ENCODE measurements at regions not wholly inside any gene's neighbourhood (a gene's known extent, or its start where the extent isn't known, plus 50 kb on each side); places are given as distances from the start of the nearest gene placed in this dataset.

GRCh38 chr3:152909180-152909883, 74.4 kb downstream of the P2RY1 start:
- intact Hi-C loops (cut with micrococcal nuclease): no loop called here
- POLR2A ChIA-PET: no interaction called here
- Histone ChIP-seq H3K9me3 (ENCODE audit: control extremely low read depth in 1 of 3, control insufficient read depth in 2 of 3, insufficient read depth in 1 of 3, low read length in 2 of 3) (no peaks in the 10 kb centered on the region), H3K79me2 (ENCODE audit: control insufficient read depth, insufficient read depth, low read length) (no peaks in the 10 kb centered on the region), H3K4me3 (ENCODE audit: control extremely low read depth in 1 of 5, extremely low read depth in 1 of 5, insufficient read depth in 1 of 5, low read depth in 2 of 5, low read length in 4 of 5) (no peak overlapping the region), H3K36me3 (replicated peaks in 1 of 2; ENCODE audit: control extremely low read depth in 1 of 2, control insufficient read depth in 1 of 2, extremely low read depth in 1 of 2, insufficient read depth in 2 of 2, low read length in 1 of 2) (no peaks in the 10 kb centered on the region), H2AFZ (ENCODE audit: insufficient read depth, low read depth, low read length, poor library complexity, severe bottlenecking) (no peak overlapping the region), H3K27me3 (replicated peaks in 1 of 4; ENCODE audit: control extremely low read depth in 1 of 4, control insufficient read depth in 3 of 4, insufficient read depth in 4 of 4, low read length in 3 of 4) (no peaks in the 10 kb centered on the region), H4K20me1 (ENCODE audit: control insufficient read depth, insufficient read depth, low read length, poor library complexity, severe bottlenecking) (no peaks in the 10 kb centered on the region), H3K27ac (ENCODE audit: low read length in 2 of 2) (no peak overlapping the region), H3K4me1 (ENCODE audit: control insufficient read depth in 2 of 2, insufficient read depth in 2 of 2, low read length in 2 of 2) (no peaks in the 10 kb centered on the region), H3K9ac (ENCODE audit: low read length) (no peak overlapping the region), H3K4me2 (replicated peaks; ENCODE audit: low read depth, low read length, poor library complexity, severe bottlenecking) (no peak overlapping the region)
- CTCF ChIA-PET: no interaction called here
- WGBS (ENCODE audit: insufficient coverage): no CpG with 5 or more reads among the region's 2 CpGs
- Mint-ChIP-seq H3K4me1 (no peaks in the 10 kb centered on the region), H3K27ac (no peak overlapping the region), H3K9me3 (ENCODE audit: insufficient read depth) (no peaks in the 10 kb centered on the region), H3K4me3 (no peak overlapping the region), H3K27me3 (peaks cover 3% of the 10 kb centered on the region)
- no peak for ATAC-seq (ENCODE audit: low read depth)
- no peak for TF ChIP-seq CTCF (IDR thresholded peaks at IDR 0.05)
- TF ChIP-seq EZH2 (IDR thresholded peaks at IDR 0.05; ENCODE audit: borderline replicate concordance, insufficient read depth, low read depth, low read length, poor library complexity, severe bottlenecking): no peak
- DNase-seq: no peak

- Histone ChIP-seq H2AFZ (ENCODE audit: insufficient read depth, low read depth, low read length, poor library complexity, severe bottlenecking) (no peak overlapping the region), H3K27ac (ENCODE audit: low read length in 2 of 2) (no peak overlapping the region), H3K4me3 (ENCODE audit: control extremely low read depth in 1 of 5, extremely low read depth in 1 of 5, insufficient read depth in 1 of 5, low read depth in 2 of 5, low read length in 4 of 5) (no peak overlapping the region), H3K4me1 (ENCODE audit: control insufficient read depth in 2 of 2, insufficient read depth in 2 of 2, low read length in 2 of 2) (no peaks in the 10 kb centered on the region), H3K9me3 (ENCODE audit: control extremely low read depth in 1 of 3, control insufficient read depth in 2 of 3, insufficient read depth in 1 of 3, low read length in 2 of 3) (no peaks in the 10 kb centered on the region), H3K36me3 (replicated peaks in 1 of 2; ENCODE audit: control extremely low read depth in 1 of 2, control insufficient read depth in 1 of 2, extremely low read depth in 1 of 2, insufficient read depth in 2 of 2, low read length in 1 of 2) (no peaks in the 10 kb centered on the region), H3K9ac (ENCODE audit: low read length) (no peak overlapping the region), H3K27me3 (replicated peaks in 1 of 4; ENCODE audit: control extremely low read depth in 1 of 4, control insufficient read depth in 3 of 4, insufficient read depth in 4 of 4, low read length in 3 of 4) (no peaks in the 10 kb centered on the region), H3K79me2 (ENCODE audit: control insufficient read depth, insufficient read depth, low read length) (no peaks in the 10 kb centered on the region), H4K20me1 (ENCODE audit: control insufficient read depth, insufficient read depth, low read length, poor library complexity, severe bottlenecking) (no peaks in the 10 kb centered on the region), H3K4me2 (replicated peaks; ENCODE audit: low read depth, low read length, poor library complexity, severe bottlenecking) (no peak overlapping the region)
- H3K4me1 Mint-ChIP-seq: no peaks in the 10 kb centered on the region
- POLR2A ChIA-PET: no interaction called here
- intact Hi-C loops (cut with micrococcal nuclease): no loop called here
- CTCF ChIA-PET: no interaction called here
- DNase-seq: no peak
- TF ChIP-seq EZH2 (IDR thresholded peaks at IDR 0.05; ENCODE audit: borderline replicate concordance, insufficient read depth, low read depth, low read length, poor library complexity, severe bottlenecking) (no peak), CTCF (IDR thresholded peaks at IDR 0.05) (no peak)
- ATAC-seq (ENCODE audit: low read depth): no peak
- H3K4me3 Mint-ChIP-seq: no peak overlapping the region
- H3K27ac Mint-ChIP-seq: no peak overlapping the region
- H3K9me3 Mint-ChIP-seq (ENCODE audit: insufficient read depth): no peaks in the 10 kb centered on the region
- WGBS (ENCODE audit: insufficient coverage): 80% methylated on average over 1 of the region's 4 CpGs
- peaks cover 1% of the 10 kb centered on the region for H3K27me3 Mint-ChIP-seq
These were observed 75.3 kb downstream of the P2RY1 start for GRCh38 chr3:152910211-152910610.
